HG03457 (cell line): ENCODE measurements at regions not wholly inside any gene's neighbourhood (a gene's known extent, or its start where the extent isn't known, plus 50 kb on each side); places are given as distances from the start of the nearest gene placed in this dataset.
"Not testable (repeated sequence)": the region's sequence is repeated elsewhere in the genome, so short reads cannot be mapped to it uniquely, and the experiment has no call there.

Source experiments
- ATAC-seq: cut with Tn5 transposase; IDR thresholded peaks from one replicate; pipeline ENCODE4 v1.9.1; 2021; ENCODE audit warnings: moderate number of reproducible peaks; ENCODE audit not compliant: unreplicated experiment

DNA sequence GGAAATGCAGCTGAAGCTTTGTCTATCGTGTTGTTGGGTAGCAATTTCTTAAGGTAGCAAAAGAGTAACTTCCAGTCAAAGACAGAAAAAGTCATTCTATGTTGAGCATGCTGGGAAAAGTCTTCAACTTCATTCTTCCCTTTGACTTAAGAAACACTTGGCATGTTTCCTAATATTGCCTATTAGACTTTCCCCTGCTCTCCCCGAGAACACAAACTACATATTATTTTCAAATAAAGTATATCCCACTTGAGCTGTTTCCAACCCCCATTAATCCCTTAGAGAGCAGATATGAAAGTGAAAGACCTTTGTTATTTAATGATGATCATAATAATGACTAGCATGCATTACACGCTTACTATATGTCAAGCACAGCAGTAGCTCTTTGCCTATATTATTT, 136.0 kb upstream of the SPOPL start:
- ATAC-seq, result no peak

DNA sequence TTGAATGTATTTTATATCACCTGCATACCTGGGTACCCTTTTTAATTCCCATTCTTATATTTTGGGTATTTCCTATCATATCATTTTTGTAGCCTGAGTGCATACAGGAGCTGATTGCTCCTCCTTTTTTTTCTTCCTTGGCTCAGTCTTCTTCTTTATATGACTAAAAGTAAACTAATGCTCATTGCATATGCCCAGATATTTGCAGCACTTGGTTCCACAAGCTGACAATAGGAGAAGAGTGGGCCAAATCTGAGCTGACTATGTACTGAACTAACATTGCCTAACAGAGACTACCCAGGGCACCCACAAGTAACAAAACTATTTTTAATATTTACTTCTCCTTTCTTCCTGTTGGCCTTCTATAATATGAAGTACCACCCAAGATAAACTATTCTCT, 131.7 kb upstream of the SPOPL start:
- ATAC-seq, result no peak

DNA sequence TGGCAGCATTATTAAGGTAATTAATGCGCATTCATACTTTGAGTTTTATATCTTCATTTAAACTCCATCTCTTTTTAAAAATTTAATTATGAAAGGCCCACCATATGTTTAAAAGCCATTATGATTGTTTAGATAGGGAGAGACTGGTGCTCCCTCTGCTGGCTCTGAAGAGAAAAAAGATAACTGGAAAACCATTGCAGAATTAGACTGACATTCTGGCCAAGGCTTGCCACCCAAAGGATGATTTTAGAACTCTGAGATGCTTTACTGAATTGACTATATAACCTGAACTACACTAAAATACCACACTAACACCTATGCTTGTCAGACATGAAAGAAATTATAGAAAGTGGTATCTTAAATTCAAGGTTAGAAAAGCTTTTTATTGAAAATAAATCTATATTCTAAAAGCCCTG, 127.6 kb upstream of the SPOPL start:
- ATAC-seq, result no peak

DNA sequence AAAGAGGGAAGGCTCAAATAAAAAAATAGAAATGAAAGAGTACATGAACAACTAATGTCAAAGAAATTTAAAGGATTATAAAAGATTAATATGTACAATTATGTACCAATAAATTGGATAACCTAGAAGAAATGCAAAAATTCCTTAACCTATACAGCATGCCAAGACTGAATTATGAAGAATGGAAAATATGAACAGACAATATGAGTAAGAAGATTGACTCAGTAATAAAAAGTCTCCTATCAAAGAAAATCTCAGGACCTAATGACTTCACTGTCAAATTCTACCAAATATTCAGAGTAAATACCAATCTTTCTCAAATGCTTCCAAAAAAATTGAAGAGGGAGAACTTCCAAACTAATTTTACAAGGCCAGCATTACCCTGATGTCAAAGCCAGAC, 120.2 kb upstream of the SPOPL start:
- ATAC-seq, result no peak

DNA sequence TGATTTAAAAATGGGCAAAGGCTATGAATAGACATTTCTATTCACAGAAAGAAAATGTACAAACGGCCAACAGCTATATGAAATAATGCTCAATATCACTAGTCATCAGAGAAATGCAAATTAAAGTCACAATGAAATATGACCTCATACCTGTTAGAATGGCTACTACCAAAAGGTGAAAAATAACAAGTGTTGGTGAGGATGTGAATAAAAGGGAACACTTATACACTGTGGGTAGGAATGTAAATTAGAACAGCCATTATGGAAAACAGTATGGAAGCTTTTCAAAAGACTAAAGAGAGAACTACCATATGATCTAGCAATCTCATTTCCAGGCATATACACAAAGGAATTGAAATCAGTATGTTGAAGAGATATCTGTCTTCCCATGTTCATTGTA, 118.9 kb upstream of the SPOPL start:
- no peak for ATAC-seq

DNA sequence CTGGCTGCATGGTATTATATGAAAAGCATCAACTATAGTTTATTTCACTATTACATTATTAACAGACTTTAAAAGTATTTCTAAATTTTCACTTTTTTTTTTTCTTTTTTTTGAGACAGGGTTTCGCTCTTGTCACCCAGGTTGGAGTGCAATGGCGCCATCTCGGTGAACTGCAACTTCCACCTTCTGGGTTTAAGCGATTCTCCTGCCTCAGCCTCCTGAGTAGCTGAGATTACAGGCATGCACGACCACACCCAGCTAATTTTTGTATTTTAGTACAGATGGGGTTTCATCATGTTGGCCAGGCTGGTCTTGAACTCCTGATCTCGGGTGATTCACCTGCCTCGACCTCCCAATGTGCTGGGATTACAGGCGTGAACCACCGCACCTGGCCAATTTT, 115.4 kb upstream of the SPOPL start:
- ATAC-seq, result not testable (repeated sequence)

DNA sequence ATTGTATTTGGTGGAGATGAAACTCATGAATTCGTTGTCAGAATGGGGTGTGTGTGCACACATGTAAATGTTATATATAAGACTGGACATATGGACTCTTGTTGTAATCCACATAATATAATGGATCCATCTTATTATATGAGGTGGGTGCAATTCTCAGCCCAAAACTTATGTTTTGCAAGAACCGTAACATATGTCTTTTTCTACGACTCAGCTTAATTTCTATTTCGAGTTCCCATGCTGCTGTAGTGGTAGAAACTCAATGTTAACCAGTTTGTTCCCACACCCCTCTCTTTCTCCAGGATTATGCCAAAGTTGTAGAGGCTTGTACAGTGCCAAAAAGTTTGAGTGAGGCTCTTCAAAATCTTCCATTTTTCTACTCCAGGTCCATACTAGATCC, 112.5 kb upstream of the SPOPL start:
- ATAC-seq, result no peak

DNA sequence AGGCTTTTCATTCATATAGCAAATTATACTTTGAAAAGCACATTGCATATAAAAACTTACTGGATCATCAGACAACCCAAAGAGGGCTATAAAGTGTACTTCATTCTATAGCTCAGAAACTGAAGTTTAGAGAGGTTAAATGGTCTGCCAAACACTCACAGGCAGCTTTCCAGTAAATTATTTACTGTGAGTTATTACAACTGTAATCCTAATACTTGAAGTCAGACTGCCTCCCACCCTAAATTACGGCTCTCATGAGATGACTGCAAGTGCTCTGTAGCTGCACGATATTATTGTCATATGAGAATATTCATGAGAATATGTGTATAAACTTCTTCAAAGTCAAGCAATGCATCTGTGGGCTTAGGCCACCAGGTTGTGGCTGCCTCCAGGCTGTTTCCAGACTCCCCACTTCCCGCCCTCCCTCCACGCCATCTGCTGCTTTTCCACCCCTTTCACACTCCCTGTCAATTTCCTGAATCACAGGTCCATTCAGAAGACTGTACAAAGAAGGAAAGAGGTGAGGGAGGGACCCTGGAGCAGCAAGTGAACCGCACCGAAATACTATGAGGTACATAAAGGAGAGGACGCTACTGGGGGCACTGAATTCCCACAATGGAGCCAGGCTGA, 111.1 kb upstream of the SPOPL start:
- no peak for ATAC-seq

DNA sequence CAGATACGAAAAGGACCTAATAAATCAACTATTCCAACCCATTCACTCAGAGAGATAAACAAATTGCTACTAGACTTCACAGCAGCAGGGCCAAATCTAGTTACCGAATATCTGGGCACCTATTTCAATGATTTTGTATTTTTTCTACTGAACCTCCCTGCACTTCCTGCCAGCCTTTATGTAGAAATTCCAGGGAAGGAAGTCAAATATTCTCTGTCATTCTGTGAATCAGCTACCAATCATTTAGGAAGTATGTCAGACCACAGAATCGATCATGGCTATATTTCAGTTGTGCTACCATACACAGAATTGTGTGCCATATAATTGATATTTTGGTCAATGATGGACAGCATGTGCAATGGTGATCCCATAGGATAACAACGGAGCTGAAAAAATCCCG, 109.6 kb upstream of the SPOPL start:
- ATAC-seq, result no peak

DNA sequence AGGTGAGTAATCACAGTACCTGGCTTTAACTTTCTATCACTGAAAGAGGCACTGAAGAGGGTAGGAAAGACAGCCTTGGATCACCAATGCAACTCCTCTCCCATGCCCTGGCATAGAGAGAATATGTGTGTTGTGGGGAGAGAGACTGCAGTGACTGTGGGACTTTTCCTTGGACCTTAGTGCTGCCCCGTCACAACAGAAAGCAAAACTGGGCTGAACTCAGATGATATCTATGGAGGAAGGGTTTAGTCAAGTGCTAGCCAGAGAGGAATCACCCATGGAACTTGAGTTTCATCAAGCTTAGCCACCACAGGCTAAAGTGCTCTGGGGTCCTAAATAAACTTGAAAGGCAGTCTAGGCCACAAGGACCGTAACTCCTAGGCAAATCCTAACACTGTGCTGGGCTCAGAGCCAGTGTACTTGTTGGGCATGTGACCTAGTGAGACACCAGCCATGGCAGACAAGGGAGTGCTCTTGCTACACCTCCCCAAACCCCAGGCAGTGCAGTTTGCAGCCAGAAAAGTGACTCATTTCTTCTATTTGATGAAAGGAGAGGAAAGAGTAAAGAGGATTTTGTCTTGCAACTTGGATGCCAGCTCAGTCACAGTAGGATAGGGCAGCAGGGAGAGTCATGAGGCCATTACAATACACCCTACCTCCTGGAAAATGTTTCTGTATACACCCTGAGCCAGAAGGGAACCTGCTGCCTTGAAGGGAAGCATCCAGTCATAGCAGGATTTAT, 105.8 kb upstream of the SPOPL start:
- no peak for ATAC-seq

DNA sequence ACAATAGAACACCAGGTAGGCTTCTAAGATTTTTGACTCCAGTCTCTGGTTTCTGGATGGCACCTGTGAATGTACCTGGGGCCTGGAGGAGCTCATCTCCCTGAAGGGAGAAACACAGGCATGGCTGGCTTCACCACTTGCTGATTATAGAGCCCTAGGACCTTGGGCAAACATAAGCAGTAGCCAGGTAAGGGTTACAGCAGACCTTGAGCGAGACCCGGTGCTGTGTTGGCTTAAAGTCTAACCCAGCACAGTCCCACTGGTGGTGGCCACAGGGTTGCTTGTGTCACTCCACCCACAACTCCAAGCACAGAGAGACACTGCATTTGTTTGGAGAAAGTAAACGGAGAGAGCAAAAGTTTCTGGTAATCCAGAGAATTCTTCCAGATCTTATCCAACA, 104.7 kb upstream of the SPOPL start:
- ATAC-seq, result no peak

DNA sequence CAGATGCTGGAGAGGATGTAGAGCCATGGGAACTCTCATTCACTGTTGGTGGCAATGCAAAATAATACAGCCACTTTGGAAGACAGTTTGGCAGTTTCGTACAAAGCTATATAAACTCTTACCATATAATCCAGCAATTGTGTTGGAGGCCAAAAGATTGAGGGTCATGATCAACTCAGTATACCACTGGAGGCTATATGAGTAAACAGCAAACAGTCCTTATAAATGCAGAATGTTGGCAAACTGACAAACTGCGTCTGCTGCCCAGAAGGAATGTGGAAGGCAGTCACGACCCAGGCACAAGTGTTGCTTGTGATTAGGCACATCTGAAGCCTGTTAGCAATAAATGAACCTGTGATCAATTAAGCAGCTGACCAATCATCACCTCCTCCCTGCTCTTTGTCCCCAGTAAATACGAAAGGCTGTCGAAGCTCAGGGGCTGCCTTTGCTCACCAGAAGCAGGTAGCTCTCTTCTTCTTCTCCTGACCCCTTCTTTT, 98.1 kb upstream of the SPOPL start:
- ATAC-seq, result no peak

DNA sequence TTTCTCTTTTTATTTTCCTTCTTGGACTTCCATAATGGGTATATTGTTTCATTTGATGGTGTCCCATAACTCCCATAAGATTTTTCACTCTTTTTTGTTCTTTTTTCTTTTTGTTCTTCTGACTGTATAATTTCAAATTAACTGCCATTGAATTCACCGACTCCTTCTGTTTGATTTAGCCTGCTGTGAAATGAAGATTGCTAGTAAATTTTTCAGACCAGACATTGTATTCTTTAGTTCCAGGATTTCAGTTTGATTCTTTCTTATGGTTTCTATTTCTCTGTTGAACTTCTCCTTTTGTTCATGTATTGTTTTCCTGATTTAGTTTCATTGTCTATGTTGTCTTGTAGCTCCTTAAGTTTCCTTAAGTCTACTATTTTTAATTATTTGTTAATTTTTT, 87.6 kb upstream of the SPOPL start:
- no peak for ATAC-seq

DNA sequence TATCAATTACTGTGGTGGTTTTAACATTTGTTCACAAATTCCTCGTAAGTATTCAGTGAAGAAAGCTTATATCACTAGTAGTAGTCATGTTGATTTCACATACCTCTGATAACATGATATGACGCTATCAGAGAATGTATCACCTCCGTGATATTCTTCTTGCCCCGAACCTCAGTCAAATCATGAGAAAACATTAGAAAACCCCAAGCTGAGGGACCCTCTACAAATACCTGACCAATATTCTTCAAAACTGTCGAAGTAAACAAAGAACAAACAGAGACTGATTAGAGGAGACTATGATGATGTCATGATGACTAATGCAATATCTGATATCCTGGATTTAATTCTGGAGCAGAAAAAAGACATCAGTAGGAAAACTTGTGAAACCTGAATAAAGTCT, 85.6 kb upstream of the SPOPL start:
- ATAC-seq, result no peak

DNA sequence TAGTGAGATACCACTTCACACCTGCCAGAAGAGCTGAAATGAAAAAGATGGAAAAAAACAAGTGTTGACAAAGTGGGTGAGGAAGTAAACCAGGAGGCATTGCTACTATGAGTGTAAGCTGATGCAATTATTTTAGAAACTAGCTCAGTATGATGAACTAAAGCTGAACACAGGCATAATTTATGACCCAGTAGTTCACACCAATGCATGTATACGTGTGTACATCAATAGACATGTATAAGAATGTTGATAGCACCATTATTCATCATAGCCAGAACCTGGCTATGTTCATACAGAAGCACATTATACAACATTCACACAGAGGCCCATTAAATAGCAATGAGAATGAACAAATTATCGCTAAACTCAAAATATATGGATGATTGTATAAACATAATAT, 83.1 kb upstream of the SPOPL start:
- ATAC-seq, result no peak

DNA sequence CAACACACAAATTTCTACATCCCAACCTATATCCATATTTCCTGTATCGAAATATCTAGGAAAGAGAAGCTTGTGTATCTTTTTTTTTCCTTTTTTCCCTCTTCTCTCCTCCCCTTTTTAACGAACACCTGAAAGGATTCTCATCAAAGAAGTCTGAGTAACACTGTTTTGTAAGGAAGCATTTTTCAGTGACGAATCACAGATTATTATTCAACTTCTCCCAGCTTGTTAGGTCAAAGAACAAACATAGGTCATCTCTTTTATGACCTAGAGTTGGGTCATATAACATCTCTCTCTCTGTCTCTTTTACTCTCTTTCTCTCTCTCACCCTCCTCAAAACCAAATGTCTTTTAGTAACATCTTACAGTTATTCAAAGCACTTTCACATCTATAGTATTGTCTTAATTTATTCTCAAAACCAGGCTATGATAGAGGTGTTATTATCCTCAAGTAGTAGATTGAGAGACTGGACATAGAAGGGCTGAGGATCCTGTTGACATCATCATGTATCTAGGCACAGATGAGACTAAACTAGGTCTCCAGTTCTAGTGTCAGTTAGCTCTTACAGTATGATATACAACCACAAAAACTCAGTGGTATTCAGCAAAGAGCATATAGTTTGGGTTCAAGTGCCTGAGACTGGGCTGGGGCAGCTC, 80.1 kb upstream of the SPOPL start:
- no peak for ATAC-seq

DNA sequence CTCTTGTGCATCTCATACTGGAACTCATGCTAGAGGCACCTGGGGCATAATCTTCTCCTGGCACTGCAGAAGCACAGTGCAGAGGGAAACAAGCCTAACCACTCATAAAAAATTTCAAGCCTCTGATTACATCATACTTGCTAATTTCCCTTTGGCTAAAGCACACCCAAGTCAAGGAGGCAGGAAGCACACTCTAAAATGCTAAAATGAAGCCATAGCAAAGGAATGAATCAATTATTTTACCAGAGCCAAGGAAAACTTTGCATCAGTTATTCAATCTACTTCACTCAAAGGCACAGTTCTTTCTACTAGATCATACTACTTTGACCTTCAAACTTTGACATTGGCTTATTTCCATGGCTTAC, 79.6 kb upstream of the SPOPL start:
- no peak for ATAC-seq

DNA sequence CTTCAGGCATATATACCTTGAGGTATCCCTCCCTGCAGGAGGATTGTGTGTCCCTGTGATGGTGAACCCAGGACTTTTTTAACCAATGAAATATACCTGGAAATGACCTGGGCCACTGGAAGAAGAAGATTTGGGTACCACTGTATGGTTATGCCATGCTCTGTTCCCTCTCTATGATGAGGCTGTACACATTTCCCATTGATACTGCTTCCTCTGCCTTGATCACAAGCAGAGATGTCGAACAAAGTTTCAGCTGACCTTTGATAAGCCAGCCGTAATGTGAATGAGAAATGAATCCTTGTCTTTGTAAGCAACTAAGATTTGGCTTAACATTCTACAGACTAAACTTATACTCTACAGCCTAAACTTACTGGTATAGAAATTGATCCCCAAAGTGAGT, 78.4 kb upstream of the SPOPL start:
- no peak for ATAC-seq

DNA sequence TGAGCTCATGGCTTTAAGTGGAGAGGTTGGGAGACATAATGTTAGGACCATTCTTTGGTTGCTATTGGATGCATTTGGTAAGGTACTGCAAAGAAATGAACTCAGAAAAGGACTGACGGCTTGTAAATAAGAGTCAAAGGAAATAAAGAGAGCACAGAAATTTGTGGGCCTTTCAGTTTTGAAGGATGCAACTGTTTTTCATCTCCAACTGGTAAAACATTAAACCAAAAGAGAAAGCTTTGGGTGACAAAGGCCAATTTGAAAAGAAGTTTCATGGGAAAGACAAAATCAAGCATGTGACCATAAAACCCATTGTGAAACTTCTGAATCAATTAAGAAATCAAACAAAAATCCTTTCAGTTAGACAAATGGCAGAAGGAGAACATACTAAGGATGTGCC, 77.8 kb upstream of the SPOPL start:
- ATAC-seq, result no peak

DNA sequence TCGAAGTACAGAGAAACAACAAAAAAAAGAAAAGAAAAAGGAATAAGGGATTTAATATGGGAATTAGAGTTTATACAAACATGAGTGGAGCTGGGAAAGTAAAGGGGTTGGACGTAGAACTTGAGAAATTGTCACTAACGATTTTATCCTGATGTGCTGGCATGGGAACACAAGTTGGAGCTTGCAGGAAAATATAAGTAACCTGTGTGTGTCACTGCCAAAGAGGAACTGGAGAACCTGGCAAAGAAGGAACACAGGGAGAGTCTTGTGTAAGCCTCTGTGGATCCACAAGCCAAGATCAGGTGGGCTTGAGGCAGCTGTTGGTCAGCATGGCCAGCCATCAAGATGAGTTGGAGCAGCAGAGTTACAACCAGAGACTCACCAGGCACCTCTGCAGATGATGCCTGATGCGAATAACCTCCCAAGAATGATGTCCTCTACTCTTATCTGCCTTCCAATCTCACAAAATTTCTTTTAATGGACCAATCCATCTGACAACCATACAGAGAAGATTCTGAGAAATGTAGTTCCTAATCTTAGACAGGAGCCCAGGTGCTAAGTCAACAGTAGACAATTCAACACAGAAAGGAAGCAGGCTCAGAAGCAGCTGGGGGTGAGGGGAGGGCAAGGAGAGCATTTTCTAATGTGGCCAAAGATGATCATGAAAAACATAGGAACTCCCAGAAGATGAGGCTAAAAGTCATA, 77.0 kb upstream of the SPOPL start:
- ATAC-seq, result no peak

DNA sequence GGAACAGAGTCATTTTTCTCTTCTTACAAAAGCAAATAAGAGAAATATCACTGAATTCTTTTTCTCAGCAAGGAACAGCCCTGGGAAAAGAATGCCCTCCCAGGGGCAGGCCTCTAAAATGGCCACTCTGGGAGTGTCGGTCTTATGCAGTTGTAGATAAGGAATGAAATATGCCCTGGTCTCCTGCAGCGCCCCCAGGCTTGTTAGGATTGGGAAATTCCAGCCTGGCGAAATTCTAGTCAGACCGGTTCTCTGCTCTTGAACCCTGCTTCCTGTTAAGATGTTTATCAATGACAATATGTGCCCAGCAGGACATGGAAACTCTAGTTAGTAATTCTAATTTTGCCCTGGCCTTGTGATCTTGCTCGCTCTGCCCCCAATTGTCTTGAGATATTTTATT, 75.5 kb upstream of the SPOPL start:
- not testable (repeated sequence) for ATAC-seq
